Vagina (tissue), 2 donors: ENCODE measurements at regions not wholly inside any gene's neighbourhood (a gene's known extent, or its start where the extent isn't known, plus 50 kb on each side); places are given as distances from the start of the nearest gene placed in this dataset.

Experiments used
- CTCF ChIP-seq, 3 experiments: fragments of 450-650 bp in 2 of 3; fragments of 200-600 bp in 1 of 3; sonication (generic) in 1 of 3; IDR thresholded peaks; one replicate each; pipeline ENCODE4 v1.5.1; 2017 to 2019; ENCODE audit warnings: antibody characterized with exemption in 3 of 3, mild to moderate bottlenecking in 2 of 3, moderate library complexity in 2 of 3
- POLR2AphosphoS5 ChIP-seq, 2 donors: sonication (generic); formaldehyde crosslinking; IDR thresholded peaks; one replicate each; pipeline ENCODE4 v1.9.0; 2017; ENCODE audit warnings: antibody characterized with exemption in 2 of 2, mild to moderate bottlenecking in 2 of 2, low read depth in 1 of 2; ENCODE audit not compliant: insufficient read depth in 1 of 2

GRCh38 chr1:67917006-67917405, 83.7 kb upstream of the GNG12 start:
- TF ChIP-seq POLR2AphosphoS5 (IDR thresholded peaks at IDR 0.05; ENCODE audit: insufficient read depth in 1 of 2, low read depth in 1 of 2) (no peak), CTCF (IDR thresholded peaks at IDR 0.05) (no peak)
